H1 (cell line): ENCODE measurements at regions not wholly inside any gene's neighbourhood (a gene's known extent, or its start where the extent isn't known, plus 50 kb on each side); places are given as distances from the start of the nearest gene placed in this dataset.

Experiments used
- CHD7 ChIP-seq: fragments of 300-600 bp; sonication (generic); IDR thresholded peaks from 2 replicates; pipeline ENCODE4 v1.7.1; 2012; ENCODE audit warnings: low read length, moderate library complexity, mild to moderate bottlenecking, inconsistent platforms; ENCODE audit not compliant: insufficient replicate concordance

- TF ChIP-seq CHD7, result no peak
These were observed 202.2 kb upstream of the PCSK2 start (continued) for GRCh38 chr20:17024513-17025119.
